GM23338 (cell line): ENCODE measurements at regions not wholly inside any gene's neighbourhood (a gene's known extent, or its start where the extent isn't known, plus 50 kb on each side); places are given as distances from the start of the nearest gene placed in this dataset.

Experiments
- EZH2 ChIP-seq: fragments of 200-600 bp; sonication (generic); IDR thresholded peaks from one replicate; pipeline ENCODE4 v1.8.0; 2017; ENCODE audit warnings: antibody characterized with exemption, mild to moderate bottlenecking, low read depth; ENCODE audit not compliant: unreplicated experiment
- JUNB ChIP-seq: IDR thresholded peaks from one replicate; pipeline ENCODE4 v1.6.1; 2016; ENCODE audit warnings: antibody characterized with exemption; ENCODE audit not compliant: unreplicated experiment
- NANOG ChIP-seq: IDR thresholded peaks from 2 replicates; pipeline ENCODE4 v1.6.1; 2016; ENCODE audit warnings: antibody characterized with exemption, borderline replicate concordance
- REST ChIP-seq: IDR thresholded peaks from one replicate; pipeline ENCODE4 v1.6.1; 2018; ENCODE audit warnings: antibody characterized with exemption; ENCODE audit not compliant: unreplicated experiment
- ZNF114 ChIP-seq: fragments of 250-450 bp; sonication (Bioruptor Pico); IDR thresholded peaks from 2 replicates; pipeline ENCODE4 v1.5.0; 2020; ENCODE audit warnings: mild to moderate bottlenecking, moderate library complexity
- ZNF331 ChIP-seq: fragments of 250-450 bp; sonication (Bioruptor Pico); IDR thresholded peaks from 2 replicates; pipeline ENCODE4 v1.5.0; 2020; ENCODE audit warnings: low read depth, mild to moderate bottlenecking, moderate library complexity
- ZNF462 ChIP-seq: fragments of 250-450 bp; sonication (Bioruptor Pico); IDR thresholded peaks from 2 replicates; pipeline ENCODE4 v1.5.0; 2020; ENCODE audit warnings: mild to moderate bottlenecking, moderate library complexity
- TF ChIP-seq, protein P1 (sequence below), 2 experiments: fragments of 200-600 bp in 1 of 2; sonication (generic) in 1 of 2; conservative IDR thresholded peaks; 2 replicates each; pipeline versions ENCODE4 v1.5.1 to v1.6.1; 2016 to 2017; ENCODE audit warnings: antibody characterized with exemption in 2 of 2, low read depth in 2 of 2, mild to moderate bottlenecking in 2 of 2, moderate library complexity in 1 of 2

DNA sequence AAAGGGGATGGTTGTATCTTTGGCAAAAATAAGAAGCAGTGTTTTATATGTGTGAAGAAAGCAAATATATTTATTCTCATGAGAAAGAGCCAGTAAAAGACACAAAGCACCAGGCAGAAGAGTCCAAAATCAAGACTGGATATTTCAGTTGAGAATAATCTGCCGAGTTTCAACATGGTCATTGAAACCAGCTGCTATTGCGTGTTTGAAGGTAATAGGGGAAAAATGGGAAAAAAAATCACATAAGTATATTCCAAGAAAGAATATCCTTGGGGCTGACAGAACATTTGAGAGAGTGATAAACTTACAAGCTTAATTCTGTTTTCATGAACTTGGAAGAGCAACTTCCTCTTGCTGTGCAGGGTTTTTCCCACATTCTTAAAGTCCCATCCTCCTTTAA is 79.9 kb downstream of the ISOC1 start (continued):
- TF ChIP-seq ZNF462 (CRISPR knock-in tag): no peak
- no peak for TF ChIP-seq REST
- TF ChIP-seq JUNB: no peak
- TF ChIP-seq NANOG: no peak
- TF ChIP-seq EZH2: no peak
- TF ChIP-seq, protein P1, sequence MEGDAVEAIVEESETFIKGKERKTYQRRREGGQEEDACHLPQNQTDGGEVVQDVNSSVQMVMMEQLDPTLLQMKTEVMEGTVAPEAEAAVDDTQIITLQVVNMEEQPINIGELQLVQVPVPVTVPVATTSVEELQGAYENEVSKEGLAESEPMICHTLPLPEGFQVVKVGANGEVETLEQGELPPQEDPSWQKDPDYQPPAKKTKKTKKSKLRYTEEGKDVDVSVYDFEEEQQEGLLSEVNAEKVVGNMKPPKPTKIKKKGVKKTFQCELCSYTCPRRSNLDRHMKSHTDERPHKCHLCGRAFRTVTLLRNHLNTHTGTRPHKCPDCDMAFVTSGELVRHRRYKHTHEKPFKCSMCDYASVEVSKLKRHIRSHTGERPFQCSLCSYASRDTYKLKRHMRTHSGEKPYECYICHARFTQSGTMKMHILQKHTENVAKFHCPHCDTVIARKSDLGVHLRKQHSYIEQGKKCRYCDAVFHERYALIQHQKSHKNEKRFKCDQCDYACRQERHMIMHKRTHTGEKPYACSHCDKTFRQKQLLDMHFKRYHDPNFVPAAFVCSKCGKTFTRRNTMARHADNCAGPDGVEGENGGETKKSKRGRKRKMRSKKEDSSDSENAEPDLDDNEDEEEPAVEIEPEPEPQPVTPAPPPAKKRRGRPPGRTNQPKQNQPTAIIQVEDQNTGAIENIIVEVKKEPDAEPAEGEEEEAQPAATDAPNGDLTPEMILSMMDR (conservative IDR thresholded peaks at IDR 0.05; ENCODE audit: low read depth in 2 of 2): no peak
- no peak for TF ChIP-seq ZNF114 (CRISPR knock-in tag)
- no peak for TF ChIP-seq ZNF331 (CRISPR knock-in tag)
